GM10266 (cell line): ENCODE measurements at regions not wholly inside any gene's neighbourhood (a gene's known extent, or its start where the extent isn't known, plus 50 kb on each side); places are given as distances from the start of the nearest gene placed in this dataset.

Experiments
- DNase-seq: peaks from one replicate; pipeline ENCODE4 v3.0.0; 2012; ENCODE audit errors: extremely low spot score
- CTCF ChIP-seq: IDR thresholded peaks from 2 replicates; pipeline ENCODE4 v1.5.1; 2012; ENCODE audit warnings: mild to moderate bottlenecking, low read depth; ENCODE audit not compliant: control insufficient read depth, insufficient read depth; ENCODE audit errors: missing control alignments

GRCh38 chr6:141729146-141729545 lies 403.6 kb upstream of the GJE1 start:
- DNase-seq = no peak
- no peak for TF ChIP-seq CTCF

GRCh38 chr6:141728330-141728729 lies 404.4 kb upstream of the GJE1 start:
- no peak for TF ChIP-seq CTCF
- no peak for DNase-seq

GRCh38 chr6:141726248-141726647 lies 406.5 kb upstream of the GJE1 start:
- no peak for DNase-seq
- no peak for TF ChIP-seq CTCF

GRCh38 chr6:141724731-141725130 lies 408.0 kb upstream of the GJE1 start:
- no peak for TF ChIP-seq CTCF
- DNase-seq = no peak

GRCh38 chr6:141719476-141719875 lies 413.2 kb upstream of the GJE1 start:
- TF ChIP-seq CTCF = no peak
- no peak for DNase-seq

- DNase-seq = no peak
- no peak for TF ChIP-seq CTCF
These were observed 427.3 kb upstream of the GJE1 start for GRCh38 chr6:141705431-141705830.

- DNase-seq = no peak
- no peak for TF ChIP-seq CTCF
These were observed 428.6 kb upstream of the GJE1 start for GRCh38 chr6:141704151-141704550.
